ENCODE measurements at regions not wholly inside any gene's neighbourhood (a gene's known extent, or its start where the extent isn't known, plus 50 kb on each side); places are given as distances from the start of the nearest gene placed in this dataset.

DNA sequence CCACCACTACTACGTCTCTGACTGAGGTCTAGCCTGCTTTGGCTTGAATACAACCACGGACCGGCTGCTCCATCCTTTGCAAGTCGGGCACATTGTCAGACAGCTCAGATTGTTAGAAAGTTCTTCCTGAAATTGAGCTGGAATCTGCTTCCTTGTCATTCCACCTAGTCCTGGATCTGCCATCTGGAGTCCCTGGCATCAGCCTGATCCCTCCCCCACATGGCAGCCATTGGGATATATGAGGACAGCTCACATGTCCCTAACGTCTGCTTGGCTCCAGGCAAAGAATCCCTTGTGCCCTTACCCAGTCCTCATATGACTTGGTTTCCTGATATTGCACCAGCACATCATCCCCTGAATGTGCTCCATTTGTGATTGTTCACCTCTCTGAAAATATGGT lies 56.3 kb upstream of the SYT6 start:
- Histone ChIP-seq H2AFZ (ENCODE audit: low read depth, low read length) (no peak overlapping the region), H3K4me1 (replicated peaks in 1 of 2; ENCODE audit: control insufficient read depth in 2 of 2, insufficient read depth in 2 of 2, low read length in 2 of 2) (peaks cover 0 to 4% of the 10 kb centered on the region in 2 experiments; a peak in 4 of 5 replicates), H3K27ac (ENCODE audit: extremely low read depth, low read depth, low read length) (no peak overlapping the region), H3K36me3 (ENCODE audit: control insufficient read depth, insufficient read depth, low read length) (no peaks in the 10 kb centered on the region), H3K79me2 (ENCODE audit: control insufficient read depth, insufficient read depth, low read length) (no peaks in the 10 kb centered on the region), H3K9ac (ENCODE audit: insufficient read depth in 1 of 2, low read depth in 2 of 2, low read length in 2 of 2) (no peak overlapping the region), H3K4me2 (ENCODE audit: insufficient read depth, low read length) (no peak overlapping the region), H3K9me3 (replicated peaks; ENCODE audit: control insufficient read depth, insufficient read depth, low read depth, low read length) (no peaks in the 10 kb centered on the region), H3K9me1 (ENCODE audit: control insufficient read depth, insufficient read depth, low read length) (no peaks in the 10 kb centered on the region), H4K20me1 (replicated peaks; ENCODE audit: control insufficient read depth, insufficient read depth, low read length) (0 out of 2 replicates have a peak, but pooled peaks cover 7% of the 10 kb centered on the region), H3K4me3 (no peak overlapping the region), H3K27me3 (ENCODE audit: control insufficient read depth in 2 of 2, insufficient read depth in 2 of 2, low read length in 2 of 2) (peaks cover 13 to 43% of the 10 kb centered on the region in 2 experiments)
- 0% methylated on average over 5 of the region's 5 CpGs for WGBS (ENCODE audit: insufficient coverage, low coverage, missing lambda C conversion rate)
- FAIRE-seq, result no peak
- in situ Hi-C loops (cut with MboI) (no loop called here), intact Hi-C loops (cut with micrococcal nuclease) (loop anchor here (10.0 kb wide), 1 partner anchor 235 kb away; the partner anchor contains the start of gene OLFML3)
- no TSS peak for BruUV-seq (replicated peaks)
- TF ChIP-seq, protein P1, sequence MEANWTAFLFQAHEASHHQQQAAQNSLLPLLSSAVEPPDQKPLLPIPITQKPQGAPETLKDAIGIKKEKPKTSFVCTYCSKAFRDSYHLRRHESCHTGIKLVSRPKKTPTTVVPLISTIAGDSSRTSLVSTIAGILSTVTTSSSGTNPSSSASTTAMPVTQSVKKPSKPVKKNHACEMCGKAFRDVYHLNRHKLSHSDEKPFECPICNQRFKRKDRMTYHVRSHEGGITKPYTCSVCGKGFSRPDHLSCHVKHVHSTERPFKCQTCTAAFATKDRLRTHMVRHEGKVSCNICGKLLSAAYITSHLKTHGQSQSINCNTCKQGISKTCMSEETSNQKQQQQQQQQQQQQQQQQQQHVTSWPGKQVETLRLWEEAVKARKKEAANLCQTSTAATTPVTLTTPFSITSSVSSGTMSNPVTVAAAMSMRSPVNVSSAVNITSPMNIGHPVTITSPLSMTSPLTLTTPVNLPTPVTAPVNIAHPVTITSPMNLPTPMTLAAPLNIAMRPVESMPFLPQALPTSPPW (CRISPR knock-in tag; IDR thresholded peaks at IDR 0.05), result no peak
- no peak for TF ChIP-seq ETV5 (CRISPR knock-in tag; IDR thresholded peaks at IDR 0.05; ENCODE audit: low read depth)
- no peak for TF ChIP-seq ZNF57 (CRISPR knock-in tag; IDR thresholded peaks at IDR 0.05)
- TF ChIP-seq, protein P2, sequence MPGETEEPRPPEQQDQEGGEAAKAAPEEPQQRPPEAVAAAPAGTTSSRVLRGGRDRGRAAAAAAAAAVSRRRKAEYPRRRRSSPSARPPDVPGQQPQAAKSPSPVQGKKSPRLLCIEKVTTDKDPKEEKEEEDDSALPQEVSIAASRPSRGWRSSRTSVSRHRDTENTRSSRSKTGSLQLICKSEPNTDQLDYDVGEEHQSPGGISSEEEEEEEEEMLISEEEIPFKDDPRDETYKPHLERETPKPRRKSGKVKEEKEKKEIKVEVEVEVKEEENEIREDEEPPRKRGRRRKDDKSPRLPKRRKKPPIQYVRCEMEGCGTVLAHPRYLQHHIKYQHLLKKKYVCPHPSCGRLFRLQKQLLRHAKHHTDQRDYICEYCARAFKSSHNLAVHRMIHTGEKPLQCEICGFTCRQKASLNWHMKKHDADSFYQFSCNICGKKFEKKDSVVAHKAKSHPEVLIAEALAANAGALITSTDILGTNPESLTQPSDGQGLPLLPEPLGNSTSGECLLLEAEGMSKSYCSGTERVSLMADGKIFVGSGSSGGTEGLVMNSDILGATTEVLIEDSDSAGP (CRISPR knock-in tag; IDR thresholded peaks at IDR 0.05), result no peak
- TF ChIP-seq, protein P3, sequence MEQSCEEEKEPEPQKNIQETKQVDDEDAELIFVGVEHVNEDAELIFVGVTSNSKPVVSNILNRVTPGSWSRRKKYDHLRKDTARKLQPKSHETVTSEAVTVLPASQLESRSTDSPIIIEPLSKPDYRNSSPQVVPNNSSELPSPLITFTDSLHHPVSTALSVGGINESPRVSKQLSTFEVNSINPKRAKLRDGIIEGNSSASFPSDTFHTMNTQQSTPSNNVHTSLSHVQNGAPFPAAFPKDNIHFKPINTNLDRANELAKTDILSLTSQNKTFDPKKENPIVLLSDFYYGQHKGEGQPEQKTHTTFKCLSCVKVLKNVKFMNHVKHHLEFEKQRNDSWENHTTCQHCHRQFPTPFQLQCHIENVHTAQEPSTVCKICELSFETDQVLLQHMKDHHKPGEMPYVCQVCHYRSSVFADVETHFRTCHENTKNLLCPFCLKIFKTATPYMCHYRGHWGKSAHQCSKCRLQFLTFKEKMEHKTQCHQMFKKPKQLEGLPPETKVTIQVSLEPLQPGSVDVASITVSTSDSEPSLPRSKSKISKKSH (CRISPR knock-in tag; IDR thresholded peaks at IDR 0.05), result no peak
- no peak for TF ChIP-seq ZNF232 (CRISPR knock-in tag; IDR thresholded peaks at IDR 0.05)
- no peak for TF ChIP-seq PHTF2 (CRISPR knock-in tag; IDR thresholded peaks at IDR 0.05)
- TF ChIP-seq SIRT6 (IDR thresholded peaks at IDR 0.05; ENCODE audit: low read depth, low read length), result no peak
- no peak for TF ChIP-seq MCM7 (IDR thresholded peaks at IDR 0.05)
- TF ChIP-seq PURB (CRISPR knock-in tag; IDR thresholded peaks at IDR 0.05; ENCODE audit: low read depth), result no peak
- TF ChIP-seq ZNF212 (CRISPR knock-in tag; IDR thresholded peaks at IDR 0.05), result no peak
- TF ChIP-seq, protein P4, sequence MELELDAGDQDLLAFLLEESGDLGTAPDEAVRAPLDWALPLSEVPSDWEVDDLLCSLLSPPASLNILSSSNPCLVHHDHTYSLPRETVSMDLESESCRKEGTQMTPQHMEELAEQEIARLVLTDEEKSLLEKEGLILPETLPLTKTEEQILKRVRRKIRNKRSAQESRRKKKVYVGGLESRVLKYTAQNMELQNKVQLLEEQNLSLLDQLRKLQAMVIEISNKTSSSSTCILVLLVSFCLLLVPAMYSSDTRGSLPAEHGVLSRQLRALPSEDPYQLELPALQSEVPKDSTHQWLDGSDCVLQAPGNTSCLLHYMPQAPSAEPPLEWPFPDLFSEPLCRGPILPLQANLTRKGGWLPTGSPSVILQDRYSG (tag; conservative IDR thresholded peaks at IDR 0.05; ENCODE audit: low read depth), result no peak
- TF ChIP-seq, protein P5, sequence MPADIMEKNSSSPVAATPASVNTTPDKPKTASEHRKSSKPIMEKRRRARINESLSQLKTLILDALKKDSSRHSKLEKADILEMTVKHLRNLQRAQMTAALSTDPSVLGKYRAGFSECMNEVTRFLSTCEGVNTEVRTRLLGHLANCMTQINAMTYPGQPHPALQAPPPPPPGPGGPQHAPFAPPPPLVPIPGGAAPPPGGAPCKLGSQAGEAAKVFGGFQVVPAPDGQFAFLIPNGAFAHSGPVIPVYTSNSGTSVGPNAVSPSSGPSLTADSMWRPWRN (IDR thresholded peaks at IDR 0.05; ENCODE audit: low read depth), result no peak
- no peak for TF ChIP-seq ZNF778 (CRISPR knock-in tag; IDR thresholded peaks at IDR 0.05)
- no peak for TF ChIP-seq NBN (IDR thresholded peaks at IDR 0.05; ENCODE audit: low read depth)
- no peak for ATAC-seq
- ChIA-PET CTCF (ENCODE audit: low intra/inter-chr PET ratio) (no interaction called here), POLR2A (interaction anchor here (0.6 to 1.4 kb wide), 4 partner anchors 12 to 65 kb away, joined by 3 to 5 read pairs (median 3); no protein-coding TSS in a partner anchor)
- no peak for DNase-seq (ENCODE audit: extremely low read depth in 1 of 4, low spot score in 3 of 4)

All from K562 (cell line).